Nephron progenitor cell (in vitro differentiated cells): ENCODE measurements at regions not wholly inside any gene's neighbourhood (a gene's known extent, or its start where the extent isn't known, plus 50 kb on each side); places are given as distances from the start of the nearest gene placed in this dataset.

Experiments used
- DNase-seq: peaks from one replicate; pipeline ENCODE4 v3.0.0; 2021
- H3K27ac Mint-ChIP-seq: 2 replicates; pipeline ENCODE4 v1.8.0; 2021; ENCODE audit warnings: mild to moderate bottlenecking, moderate library complexity, mixed read lengths
- H3K27me3 Mint-ChIP-seq: 2 replicates; pipeline ENCODE4 v1.8.0; 2021; ENCODE audit warnings: mild to moderate bottlenecking, low read depth, mixed read lengths; ENCODE audit not compliant: poor library complexity
- H3K36me3 Mint-ChIP-seq: 2 replicates; pipeline ENCODE4 v1.8.0; 2021; ENCODE audit warnings: low read depth, mixed read lengths
- H3K4me1 Mint-ChIP-seq: 2 replicates; pipeline ENCODE4 v1.8.0; 2021; ENCODE audit warnings: mixed read lengths
- H3K4me3 Mint-ChIP-seq: 2 replicates; pipeline ENCODE4 v1.8.0; 2021; ENCODE audit warnings: mild to moderate bottlenecking, moderate library complexity, mixed read lengths
- H3K9me3 Mint-ChIP-seq: 2 replicates; pipeline ENCODE4 v1.8.0; 2021; ENCODE audit warnings: mild to moderate bottlenecking, moderate library complexity, mixed read lengths
- TF ChIP-seq, protein P1 (sequence below): fragments of 200-600 bp; sonication (generic); IDR thresholded peaks from 2 replicates; pipeline ENCODE4 v1.5.0; 2021; ENCODE audit warnings: antibody characterized with exemption

GRCh38 chr13:84487752-84488151 lies 605.5 kb upstream of the SLITRK1 start:
- TF ChIP-seq, protein P1, sequence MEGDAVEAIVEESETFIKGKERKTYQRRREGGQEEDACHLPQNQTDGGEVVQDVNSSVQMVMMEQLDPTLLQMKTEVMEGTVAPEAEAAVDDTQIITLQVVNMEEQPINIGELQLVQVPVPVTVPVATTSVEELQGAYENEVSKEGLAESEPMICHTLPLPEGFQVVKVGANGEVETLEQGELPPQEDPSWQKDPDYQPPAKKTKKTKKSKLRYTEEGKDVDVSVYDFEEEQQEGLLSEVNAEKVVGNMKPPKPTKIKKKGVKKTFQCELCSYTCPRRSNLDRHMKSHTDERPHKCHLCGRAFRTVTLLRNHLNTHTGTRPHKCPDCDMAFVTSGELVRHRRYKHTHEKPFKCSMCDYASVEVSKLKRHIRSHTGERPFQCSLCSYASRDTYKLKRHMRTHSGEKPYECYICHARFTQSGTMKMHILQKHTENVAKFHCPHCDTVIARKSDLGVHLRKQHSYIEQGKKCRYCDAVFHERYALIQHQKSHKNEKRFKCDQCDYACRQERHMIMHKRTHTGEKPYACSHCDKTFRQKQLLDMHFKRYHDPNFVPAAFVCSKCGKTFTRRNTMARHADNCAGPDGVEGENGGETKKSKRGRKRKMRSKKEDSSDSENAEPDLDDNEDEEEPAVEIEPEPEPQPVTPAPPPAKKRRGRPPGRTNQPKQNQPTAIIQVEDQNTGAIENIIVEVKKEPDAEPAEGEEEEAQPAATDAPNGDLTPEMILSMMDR = no peak
- H3K27me3 Mint-ChIP-seq = peaks cover 3% of the 10 kb centered on the region
- H3K36me3 Mint-ChIP-seq = no peaks in the 10 kb centered on the region
- H3K27ac Mint-ChIP-seq = no peak overlapping the region
- no peaks in the 10 kb centered on the region for H3K9me3 Mint-ChIP-seq
- no peak for DNase-seq
- no peaks in the 10 kb centered on the region for H3K4me1 Mint-ChIP-seq
- no peak overlapping the region for H3K4me3 Mint-ChIP-seq

DNA sequence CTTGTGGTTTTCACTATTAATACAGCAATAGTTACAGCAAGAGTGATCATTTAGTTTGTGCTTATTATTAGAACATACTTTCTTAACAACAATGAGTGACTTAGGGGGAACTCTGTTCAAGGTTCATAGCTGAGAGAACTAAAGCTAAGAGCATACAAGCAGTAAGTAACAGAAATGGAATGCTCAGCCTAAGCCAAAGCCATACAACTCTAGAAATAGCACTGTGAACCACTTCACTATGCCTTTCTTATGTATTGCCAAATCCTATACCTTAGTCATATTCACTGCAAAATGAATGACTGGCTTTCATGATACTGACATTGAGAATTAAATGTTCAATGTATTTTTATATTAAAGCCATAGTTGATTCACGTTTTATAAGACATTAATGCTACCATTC lies 599.7 kb upstream of the SLITRK1 start:
- H3K4me1 Mint-ChIP-seq = no peaks in the 10 kb centered on the region
- no peaks in the 10 kb centered on the region for H3K9me3 Mint-ChIP-seq
- TF ChIP-seq, protein P1 = no peak
- no peaks in the 10 kb centered on the region for H3K27me3 Mint-ChIP-seq
- no peaks in the 10 kb centered on the region for H3K36me3 Mint-ChIP-seq
- H3K27ac Mint-ChIP-seq = no peak overlapping the region
- H3K4me3 Mint-ChIP-seq = no peak overlapping the region
- no peak for DNase-seq

DNA sequence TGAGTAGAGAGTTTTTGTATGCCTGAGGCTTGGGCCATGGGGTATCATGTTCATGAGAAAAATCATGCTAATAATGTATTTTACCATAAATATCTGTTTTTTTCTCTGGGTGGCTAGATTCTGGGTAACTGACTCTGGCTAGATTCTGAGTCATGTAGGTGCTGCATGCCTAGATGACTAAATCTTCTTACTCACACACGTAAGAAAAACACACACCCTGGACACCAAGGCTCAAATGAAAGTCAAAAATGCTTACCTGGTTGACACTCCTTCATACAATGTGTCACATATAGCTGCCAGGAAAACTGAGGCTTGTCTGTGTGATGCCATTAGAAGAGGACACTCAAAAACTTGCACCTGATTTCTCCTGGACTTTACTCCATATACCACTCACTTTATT lies 597.4 kb upstream of the SLITRK1 start:
- DNase-seq = no peak
- no peaks in the 10 kb centered on the region for H3K4me1 Mint-ChIP-seq
- no peak overlapping the region for H3K27ac Mint-ChIP-seq
- H3K36me3 Mint-ChIP-seq = no peaks in the 10 kb centered on the region
- H3K27me3 Mint-ChIP-seq = no peaks in the 10 kb centered on the region
- TF ChIP-seq, protein P1 = no peak
- peaks cover 16% of the 10 kb centered on the region for H3K9me3 Mint-ChIP-seq
- H3K4me3 Mint-ChIP-seq = no peak overlapping the region

DNA sequence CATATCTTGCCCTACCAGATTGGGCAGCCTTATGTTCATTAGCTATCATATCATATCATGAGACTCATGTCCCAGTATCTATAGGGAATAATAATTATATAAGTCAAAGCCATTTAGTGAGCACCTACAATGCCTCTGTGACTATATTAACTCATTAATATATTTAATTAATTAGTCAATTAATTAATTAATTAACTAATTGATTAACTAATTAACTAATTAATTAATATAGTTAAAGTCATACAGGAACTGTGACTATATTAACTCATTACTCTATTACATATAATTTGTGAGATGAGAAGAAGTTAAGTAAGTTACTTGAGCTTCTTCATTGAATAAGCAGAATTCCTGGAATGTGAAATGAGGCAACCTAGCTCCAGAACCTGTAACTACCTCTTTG lies 588.3 kb upstream of the SLITRK1 start:
- Mint-ChIP-seq H3K4me3 (no peak overlapping the region), H3K27me3 (no peaks in the 10 kb centered on the region), H3K27ac (no peak overlapping the region), H3K9me3 (peaks cover 8% of the 10 kb centered on the region), H3K4me1 (no peaks in the 10 kb centered on the region), H3K36me3 (no peaks in the 10 kb centered on the region)
- TF ChIP-seq, protein P1 = no peak
- DNase-seq = no peak

GRCh38 chr13:84466461-84466860 lies 584.2 kb upstream of the SLITRK1 start:
- no peak for DNase-seq
- no peaks in the 10 kb centered on the region for H3K4me1 Mint-ChIP-seq
- H3K9me3 Mint-ChIP-seq = no peaks in the 10 kb centered on the region
- TF ChIP-seq, protein P1 = no peak
- H3K27me3 Mint-ChIP-seq = no peaks in the 10 kb centered on the region
- H3K27ac Mint-ChIP-seq = no peak overlapping the region
- H3K36me3 Mint-ChIP-seq = no peaks in the 10 kb centered on the region
- no peak overlapping the region for H3K4me3 Mint-ChIP-seq

DNA sequence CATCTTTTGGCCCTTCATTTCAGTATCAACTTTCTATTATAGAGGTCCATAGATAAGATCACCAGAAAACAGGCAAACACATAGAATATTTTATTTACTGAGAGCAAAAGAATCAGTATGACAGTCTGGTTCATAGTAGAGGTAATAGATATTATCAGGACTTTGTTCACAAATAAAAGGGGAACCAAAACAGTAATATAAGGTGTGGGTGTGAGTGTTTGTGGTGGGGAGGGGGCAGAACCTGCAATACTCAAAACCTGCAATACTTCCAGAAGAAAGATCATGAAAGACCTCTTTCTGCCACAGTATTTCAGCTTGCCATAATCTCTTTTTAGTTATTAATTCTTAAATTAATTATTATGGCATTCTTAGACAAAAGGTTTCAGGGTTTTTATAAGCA lies 578.7 kb upstream of the SLITRK1 start:
- H3K4me1 Mint-ChIP-seq = no peaks in the 10 kb centered on the region
- no peaks in the 10 kb centered on the region for H3K36me3 Mint-ChIP-seq
- H3K27ac Mint-ChIP-seq = no peak overlapping the region
- H3K27me3 Mint-ChIP-seq = no peaks in the 10 kb centered on the region
- TF ChIP-seq, protein P1 = no peak
- no peak for DNase-seq
- no peak overlapping the region for H3K4me3 Mint-ChIP-seq
- no peaks in the 10 kb centered on the region for H3K9me3 Mint-ChIP-seq
